ENCODE measurements at regions not wholly inside any gene's neighbourhood (a gene's known extent, or its start where the extent isn't known, plus 50 kb on each side); places are given as distances from the start of the nearest gene placed in this dataset.
A peak's percentile ranks its signal among the peaks of the same experiment; 100 is the strongest.

DNA sequence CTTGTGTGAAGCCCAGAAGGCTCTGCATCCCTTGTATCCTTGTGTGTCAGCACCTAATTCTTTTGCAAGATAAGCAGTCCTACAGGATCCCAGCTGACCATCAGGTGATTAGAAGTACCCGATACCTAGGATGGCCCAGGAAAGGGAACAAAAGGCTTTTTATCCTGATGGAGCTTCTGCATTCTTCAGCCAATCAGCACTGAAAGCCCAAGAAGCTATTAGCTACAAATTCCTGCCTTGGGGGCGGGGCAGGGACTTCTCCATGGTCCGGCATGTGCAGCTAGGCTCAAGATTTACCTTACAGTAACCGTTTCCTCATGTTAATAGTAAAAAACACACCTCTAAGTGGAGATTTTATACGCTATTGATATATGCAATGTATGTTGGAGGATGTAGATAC lies 264.6 kb upstream of the THUMPD2 start:
- no peak for DNase-seq (ENCODE audit: extremely low read depth, low read depth)

DNA sequence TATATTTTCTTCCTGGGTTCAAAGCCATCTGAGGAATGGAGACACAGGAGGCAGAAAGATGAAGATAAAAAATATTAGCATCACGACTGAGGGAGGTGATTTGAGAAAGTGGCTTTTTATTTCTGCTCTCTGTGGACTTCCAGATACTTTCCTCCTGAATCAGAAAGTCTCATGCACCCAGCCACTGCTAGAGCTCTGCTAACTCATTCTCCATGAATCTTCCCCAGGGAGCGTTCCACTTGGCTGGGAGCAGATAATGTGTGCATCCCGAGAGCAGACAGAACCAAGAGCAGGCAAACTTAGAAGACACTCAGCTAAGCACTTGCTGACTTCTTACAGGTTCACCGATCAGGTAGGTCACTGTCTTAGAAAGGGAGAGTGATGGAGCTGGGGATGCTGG lies 264.1 kb upstream of the THUMPD2 start:
- TF ChIP-seq, protein P1, sequence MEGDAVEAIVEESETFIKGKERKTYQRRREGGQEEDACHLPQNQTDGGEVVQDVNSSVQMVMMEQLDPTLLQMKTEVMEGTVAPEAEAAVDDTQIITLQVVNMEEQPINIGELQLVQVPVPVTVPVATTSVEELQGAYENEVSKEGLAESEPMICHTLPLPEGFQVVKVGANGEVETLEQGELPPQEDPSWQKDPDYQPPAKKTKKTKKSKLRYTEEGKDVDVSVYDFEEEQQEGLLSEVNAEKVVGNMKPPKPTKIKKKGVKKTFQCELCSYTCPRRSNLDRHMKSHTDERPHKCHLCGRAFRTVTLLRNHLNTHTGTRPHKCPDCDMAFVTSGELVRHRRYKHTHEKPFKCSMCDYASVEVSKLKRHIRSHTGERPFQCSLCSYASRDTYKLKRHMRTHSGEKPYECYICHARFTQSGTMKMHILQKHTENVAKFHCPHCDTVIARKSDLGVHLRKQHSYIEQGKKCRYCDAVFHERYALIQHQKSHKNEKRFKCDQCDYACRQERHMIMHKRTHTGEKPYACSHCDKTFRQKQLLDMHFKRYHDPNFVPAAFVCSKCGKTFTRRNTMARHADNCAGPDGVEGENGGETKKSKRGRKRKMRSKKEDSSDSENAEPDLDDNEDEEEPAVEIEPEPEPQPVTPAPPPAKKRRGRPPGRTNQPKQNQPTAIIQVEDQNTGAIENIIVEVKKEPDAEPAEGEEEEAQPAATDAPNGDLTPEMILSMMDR (IDR thresholded peaks at IDR 0.05; ENCODE audit: low read depth, low read length) = no peak
- DNase-seq (ENCODE audit: extremely low read depth, low read depth) = no peak

More for the DNA sequence above, 264.6 kb upstream of the THUMPD2 start:
- TF ChIP-seq, protein P1 (IDR thresholded peaks at IDR 0.05; ENCODE audit: low read depth, low read length) = no peak

DNA sequence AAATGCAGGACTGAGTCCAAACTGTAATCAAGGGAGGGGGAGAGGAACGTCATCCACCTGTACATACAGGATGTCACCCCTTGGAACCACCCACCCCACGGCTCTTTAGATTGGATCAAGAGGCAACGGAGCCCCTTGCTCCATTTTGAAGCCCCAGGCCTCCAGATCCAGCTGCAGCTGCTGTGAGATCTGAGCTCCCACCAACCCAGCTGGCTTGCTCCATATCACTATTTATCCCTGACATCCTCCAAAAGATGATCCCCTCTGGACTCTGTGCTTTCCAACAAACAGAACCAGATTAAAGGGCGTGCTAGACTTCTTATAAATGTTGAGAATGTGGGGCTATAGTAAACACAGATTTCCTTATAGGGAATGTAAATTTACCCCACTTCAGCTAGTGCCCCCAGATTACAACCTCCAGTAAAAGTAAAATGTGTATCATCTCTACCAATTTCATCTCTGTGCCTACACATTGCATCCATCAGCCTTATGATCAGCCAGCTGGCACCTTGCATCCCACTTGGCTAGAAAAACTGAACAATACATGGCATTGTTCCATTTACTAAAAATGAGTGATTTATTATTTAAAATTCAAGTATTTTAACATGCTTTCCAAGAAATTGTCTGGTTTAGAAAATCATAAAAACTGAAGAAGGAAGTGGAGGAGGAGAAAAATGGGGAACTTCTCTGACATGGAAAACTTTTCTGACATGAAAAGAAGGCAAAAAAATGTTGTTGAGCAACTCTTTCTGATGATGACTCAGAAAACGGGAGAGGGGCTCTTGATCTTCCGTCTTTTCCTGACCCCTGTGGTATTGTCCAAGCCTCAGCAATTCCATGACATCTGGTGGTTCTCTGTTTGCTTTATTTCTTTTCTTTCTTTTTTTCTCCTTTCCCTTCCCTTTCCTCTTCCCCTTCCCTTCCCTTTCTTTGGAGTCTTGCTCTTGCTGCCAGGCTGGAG lies 262.6 kb upstream of the THUMPD2 start:
- DNase-seq (ENCODE audit: extremely low read depth, low read depth) = peak; percentile 36
- TF ChIP-seq, protein P1 (IDR thresholded peaks at IDR 0.05; ENCODE audit: low read depth, low read length) = no peak

- TF ChIP-seq, protein P1 (IDR thresholded peaks at IDR 0.05; ENCODE audit: low read depth, low read length) = no peak
- no peak for DNase-seq (ENCODE audit: extremely low read depth, low read depth)
Measured at GRCh38 chr2:40039549-40039948, 260.5 kb upstream of the THUMPD2 start.

DNA sequence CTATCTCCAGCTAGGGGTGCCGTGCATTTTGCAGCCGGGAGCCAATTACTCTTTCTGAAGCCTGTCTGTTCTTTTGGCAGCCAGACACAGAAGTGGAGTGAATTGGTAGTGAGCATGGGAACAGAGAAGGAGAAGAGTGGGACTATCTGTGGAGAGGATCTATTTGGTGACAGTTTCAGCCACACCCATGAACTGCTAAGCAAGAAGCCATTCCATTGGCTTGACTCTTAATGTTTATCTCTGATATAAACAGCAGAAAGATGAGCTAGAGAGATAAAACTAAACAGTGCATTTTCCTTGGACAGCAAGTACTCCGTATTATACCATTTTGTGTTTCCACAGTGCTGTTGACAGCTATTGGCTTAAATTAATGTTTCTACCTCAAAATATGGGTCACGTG lies 259.6 kb upstream of the THUMPD2 start:
- TF ChIP-seq, protein P1 (IDR thresholded peaks at IDR 0.05; ENCODE audit: low read depth, low read length) = no peak
- DNase-seq (ENCODE audit: extremely low read depth, low read depth) = no peak

- TF ChIP-seq, protein P1 (IDR thresholded peaks at IDR 0.05; ENCODE audit: low read depth, low read length) = no peak
- DNase-seq (ENCODE audit: extremely low read depth, low read depth) = no peak
Measured at GRCh38 chr2:40037303-40037702, 258.2 kb upstream of the THUMPD2 start.

- DNase-seq (ENCODE audit: extremely low read depth, low read depth) = no peak
- TF ChIP-seq, protein P1 (IDR thresholded peaks at IDR 0.05; ENCODE audit: low read depth, low read length) = no peak
Measured at GRCh38 chr2:40036241-40036640, 257.2 kb upstream of the THUMPD2 start.

All from AG09319 (cell line).